Neural cell (in vitro differentiated cells): ENCODE measurements at regions not wholly inside any gene's neighbourhood (a gene's known extent, or its start where the extent isn't known, plus 50 kb on each side); places are given as distances from the start of the nearest gene placed in this dataset.

Experiments
- H2AFZ ChIP-seq: fragments of 200-600, 300-800 bp; sonication (generic), shearing (Covaris generic); 2 replicates; pipeline ENCODE4 v1.6.0; 2014; ENCODE audit warnings: low read depth, mild to moderate bottlenecking, antibody characterized with exemption, low read length, moderate library complexity
- H3F3A ChIP-seq: fragments of 200-600 bp; shearing (Covaris generic); 2 replicates; pipeline ENCODE4 v1.6.1; 2016; ENCODE audit warnings: mild to moderate bottlenecking, moderate library complexity, mixed read lengths, antibody characterized with exemption, low read length; ENCODE audit not compliant: insufficient read depth, poor library complexity, severe bottlenecking
- H3K27ac ChIP-seq: fragments of 200-600, 300-800 bp; sonication (generic), shearing (Covaris generic); 2 replicates; pipeline ENCODE4 v1.5.1; 2014; ENCODE audit warnings: mild to moderate bottlenecking, low read length, moderate library complexity
- H3K27me3 ChIP-seq: fragments of 300-800, 200-600 bp; sonication (generic), shearing (Covaris generic); 2 replicates; pipeline ENCODE4 v1.6.0; 2014; ENCODE audit warnings: mild to moderate bottlenecking, low read depth, low read length, moderate library complexity; ENCODE audit not compliant: insufficient read depth
- H3K36me3 ChIP-seq: fragments of 300-800, 200-600 bp; sonication (generic), shearing (Covaris generic); 2 replicates; pipeline ENCODE4 v1.5.1; 2014; ENCODE audit warnings: mild to moderate bottlenecking, antibody characterized with exemption, low read length, moderate library complexity; ENCODE audit not compliant: insufficient read depth
- H3K4me2 ChIP-seq: fragments of 300-800, 200-600 bp; sonication (generic), shearing (Covaris generic); 2 replicates; pipeline ENCODE4 v1.6.0; 2014; ENCODE audit warnings: mild to moderate bottlenecking, low read length
- H3K4me3 ChIP-seq: fragments of 300-800, 200-600 bp; sonication (generic), shearing (Covaris generic); 2 replicates; pipeline ENCODE4 v1.5.1; 2014; ENCODE audit warnings: mild to moderate bottlenecking, low read length, moderate library complexity
- H3K79me2 ChIP-seq: fragments of 200-600 bp; shearing (Covaris generic); replicated peaks from 2 replicates; pipeline ENCODE4 v1.6.0; 2014; ENCODE audit warnings: mild to moderate bottlenecking, low read length, moderate library complexity; ENCODE audit not compliant: insufficient read depth
- H3K9ac ChIP-seq: fragments of 300-800, 200-600 bp; sonication (generic), shearing (Covaris generic); 2 replicates; pipeline ENCODE4 v1.6.1; 2016; ENCODE audit warnings: mild to moderate bottlenecking, low read length, mixed read lengths
- H3K9me2 ChIP-seq: fragments of 200-600 bp; shearing (Covaris generic); 2 replicates; pipeline ENCODE4 v1.6.1; 2016; ENCODE audit warnings: mild to moderate bottlenecking, low read length, mixed read lengths; ENCODE audit not compliant: insufficient read depth
- H3K9me3 ChIP-seq: fragments of 200-600, 300-800 bp; sonication (generic), shearing (Covaris generic); 2 replicates; pipeline ENCODE4 v1.6.1; 2016; ENCODE audit warnings: mild to moderate bottlenecking, mixed run types, low read length, moderate library complexity, mixed read lengths
- H4K20me1 ChIP-seq: fragments of 200-600 bp; shearing (Covaris generic); 2 replicates; pipeline ENCODE4 v1.6.1; 2016; ENCODE audit warnings: mild to moderate bottlenecking, mixed run types; ENCODE audit not compliant: insufficient read depth
- EP300 ChIP-seq: fragments of 450-650 bp; conservative IDR thresholded peaks from 2 replicates; pipeline ENCODE4 v1.6.1; 2014; ENCODE audit warnings: antibody characterized with exemption, mild to moderate bottlenecking, moderate library complexity; ENCODE audit not compliant: poor library complexity, severe bottlenecking
- EZH2 ChIP-seq: fragments of 200-600, 300-800 bp; shearing (Covaris generic), sonication (generic); IDR thresholded peaks from 2 replicates; pipeline ENCODE4 v1.6.1; 2014; ENCODE audit warnings: antibody characterized with exemption, low read length, borderline replicate concordance, mild to moderate bottlenecking; ENCODE audit not compliant: insufficient read depth, poor library complexity, severe bottlenecking
- MXI1 ChIP-seq: fragments of 450-650 bp; conservative IDR thresholded peaks from 2 replicates; pipeline ENCODE4 v1.6.1; 2014; ENCODE audit warnings: antibody characterized with exemption, mild to moderate bottlenecking; ENCODE audit not compliant: poor library complexity, severe bottlenecking
- POLR2AphosphoS5 ChIP-seq: IDR thresholded peaks from 2 replicates; pipeline ENCODE4 v1.6.1; 2012
- RAD21 ChIP-seq: fragments of 450-650 bp; conservative IDR thresholded peaks from 2 replicates; pipeline ENCODE4 v1.6.1; 2014; ENCODE audit warnings: antibody characterized with exemption, mild to moderate bottlenecking, moderate library complexity
- SMC3 ChIP-seq: fragments of 450-650 bp; conservative IDR thresholded peaks from 2 replicates; pipeline ENCODE4 v1.6.1; 2014; ENCODE audit warnings: antibody characterized with exemption, mild to moderate bottlenecking, moderate library complexity; ENCODE audit not compliant: poor library complexity
- TAF1 ChIP-seq: IDR thresholded peaks from 2 replicates; pipeline ENCODE4 v1.6.1; 2012; ENCODE audit warnings: low read depth
- TF ChIP-seq, protein P1 (sequence below): IDR thresholded peaks from 2 replicates; pipeline ENCODE4 v1.6.1; 2012; ENCODE audit warnings: borderline replicate concordance
- TF ChIP-seq, protein P2 (sequence below): fragments of 450-650 bp; IDR thresholded peaks from 2 replicates; pipeline ENCODE4 v1.5.1; 2014; ENCODE audit warnings: antibody characterized with exemption, mild to moderate bottlenecking, moderate library complexity; ENCODE audit not compliant: poor library complexity, severe bottlenecking

DNA sequence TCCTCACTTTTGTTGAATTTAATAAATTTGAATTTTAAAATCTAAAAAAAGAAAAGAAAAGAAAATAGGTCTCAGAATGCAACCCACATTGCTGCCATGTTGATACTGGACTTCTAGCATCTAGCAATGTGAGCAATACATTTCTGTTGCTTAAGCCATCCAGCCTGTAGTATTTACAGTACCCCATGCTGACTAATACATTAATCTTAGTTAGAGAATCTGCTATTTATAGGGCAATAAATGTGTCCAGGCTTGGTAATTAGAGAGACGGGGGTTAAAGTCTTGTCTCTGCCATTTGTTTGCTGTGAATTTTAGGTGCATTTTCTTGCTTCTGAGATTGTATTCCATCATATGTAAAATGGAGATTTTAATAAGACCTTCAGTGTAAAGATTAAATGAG lies 471.3 kb downstream of the DHX35 start:
- no peaks in the 10 kb centered on the region for H3K36me3 ChIP-seq
- no peaks in the 10 kb centered on the region for H3K79me2 ChIP-seq
- H3K27ac ChIP-seq, result no peak overlapping the region
- H3F3A ChIP-seq, result no peaks in the 10 kb centered on the region
- H3K27me3 ChIP-seq, result no peaks in the 10 kb centered on the region
- H4K20me1 ChIP-seq, result no peaks in the 10 kb centered on the region
- H3K9me3 ChIP-seq, result no peaks in the 10 kb centered on the region
- H3K9ac ChIP-seq, result no peak overlapping the region
- H3K4me2 ChIP-seq, result no peak overlapping the region
- H3K4me3 ChIP-seq, result no peak overlapping the region
- H2AFZ ChIP-seq, result no peak overlapping the region
- TF ChIP-seq RAD21 (no peak), EZH2 (no peak)
- TF ChIP-seq, protein P1, sequence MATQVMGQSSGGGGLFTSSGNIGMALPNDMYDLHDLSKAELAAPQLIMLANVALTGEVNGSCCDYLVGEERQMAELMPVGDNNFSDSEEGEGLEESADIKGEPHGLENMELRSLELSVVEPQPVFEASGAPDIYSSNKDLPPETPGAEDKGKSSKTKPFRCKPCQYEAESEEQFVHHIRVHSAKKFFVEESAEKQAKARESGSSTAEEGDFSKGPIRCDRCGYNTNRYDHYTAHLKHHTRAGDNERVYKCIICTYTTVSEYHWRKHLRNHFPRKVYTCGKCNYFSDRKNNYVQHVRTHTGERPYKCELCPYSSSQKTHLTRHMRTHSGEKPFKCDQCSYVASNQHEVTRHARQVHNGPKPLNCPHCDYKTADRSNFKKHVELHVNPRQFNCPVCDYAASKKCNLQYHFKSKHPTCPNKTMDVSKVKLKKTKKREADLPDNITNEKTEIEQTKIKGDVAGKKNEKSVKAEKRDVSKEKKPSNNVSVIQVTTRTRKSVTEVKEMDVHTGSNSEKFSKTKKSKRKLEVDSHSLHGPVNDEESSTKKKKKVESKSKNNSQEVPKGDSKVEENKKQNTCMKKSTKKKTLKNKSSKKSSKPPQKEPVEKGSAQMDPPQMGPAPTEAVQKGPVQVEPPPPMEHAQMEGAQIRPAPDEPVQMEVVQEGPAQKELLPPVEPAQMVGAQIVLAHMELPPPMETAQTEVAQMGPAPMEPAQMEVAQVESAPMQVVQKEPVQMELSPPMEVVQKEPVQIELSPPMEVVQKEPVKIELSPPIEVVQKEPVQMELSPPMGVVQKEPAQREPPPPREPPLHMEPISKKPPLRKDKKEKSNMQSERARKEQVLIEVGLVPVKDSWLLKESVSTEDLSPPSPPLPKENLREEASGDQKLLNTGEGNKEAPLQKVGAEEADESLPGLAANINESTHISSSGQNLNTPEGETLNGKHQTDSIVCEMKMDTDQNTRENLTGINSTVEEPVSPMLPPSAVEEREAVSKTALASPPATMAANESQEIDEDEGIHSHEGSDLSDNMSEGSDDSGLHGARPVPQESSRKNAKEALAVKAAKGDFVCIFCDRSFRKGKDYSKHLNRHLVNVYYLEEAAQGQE, result no peak
- no peaks in the 10 kb centered on the region for H3K9me2 ChIP-seq

DNA sequence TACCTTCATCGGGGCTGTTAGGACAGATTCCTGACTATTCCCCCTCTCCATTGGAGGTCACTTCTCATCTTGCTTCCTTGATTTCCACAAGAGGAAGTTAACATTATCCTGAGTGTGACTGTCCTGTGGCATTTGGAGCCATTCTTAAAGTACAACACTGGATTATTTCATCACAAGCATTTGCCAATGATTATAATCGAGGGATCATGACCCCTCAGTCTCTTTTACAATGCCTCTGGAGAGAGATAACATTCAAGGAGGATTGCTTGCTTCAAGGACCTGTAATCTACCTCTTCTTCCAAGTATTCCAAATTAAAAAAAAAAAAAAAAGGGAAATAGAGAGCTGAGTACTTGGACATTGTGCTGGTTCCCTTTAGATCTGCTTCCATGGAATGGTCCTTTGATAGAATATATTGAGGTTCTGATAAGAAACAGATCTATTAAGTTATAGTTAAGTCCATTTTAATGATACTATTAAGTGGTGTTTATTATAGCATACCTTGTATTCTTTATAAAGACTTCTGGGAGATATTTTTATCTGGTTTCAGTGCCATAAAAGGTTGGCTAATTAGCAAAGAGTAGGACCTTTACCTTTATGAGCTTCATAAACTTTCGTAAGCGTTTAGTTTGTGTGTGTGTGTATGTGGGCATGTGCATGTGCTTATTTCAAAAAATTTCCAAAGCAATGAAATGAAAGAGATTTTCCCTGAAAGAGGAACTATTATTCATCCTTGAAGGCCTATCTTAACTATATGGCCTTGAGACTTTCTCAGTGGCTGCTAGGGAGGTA lies 469.1 kb downstream of the DHX35 start:
- H3K9me3 ChIP-seq, result no peaks in the 10 kb centered on the region
- no peaks in the 10 kb centered on the region for H3F3A ChIP-seq
- H3K4me2 ChIP-seq, result no peak overlapping the region
- H3K27ac ChIP-seq, result no peak overlapping the region
- H3K36me3 ChIP-seq, result no peaks in the 10 kb centered on the region
- H2AFZ ChIP-seq, result no peak overlapping the region
- no peak for TF ChIP-seq EP300
- TF ChIP-seq SMC3, result no peak
- no peak for TF ChIP-seq POLR2AphosphoS5
- no peak for TF ChIP-seq TAF1
- TF ChIP-seq, protein P1, result no peak
- TF ChIP-seq EZH2, result no peak
- TF ChIP-seq MXI1, result no peak
- TF ChIP-seq, protein P2, sequence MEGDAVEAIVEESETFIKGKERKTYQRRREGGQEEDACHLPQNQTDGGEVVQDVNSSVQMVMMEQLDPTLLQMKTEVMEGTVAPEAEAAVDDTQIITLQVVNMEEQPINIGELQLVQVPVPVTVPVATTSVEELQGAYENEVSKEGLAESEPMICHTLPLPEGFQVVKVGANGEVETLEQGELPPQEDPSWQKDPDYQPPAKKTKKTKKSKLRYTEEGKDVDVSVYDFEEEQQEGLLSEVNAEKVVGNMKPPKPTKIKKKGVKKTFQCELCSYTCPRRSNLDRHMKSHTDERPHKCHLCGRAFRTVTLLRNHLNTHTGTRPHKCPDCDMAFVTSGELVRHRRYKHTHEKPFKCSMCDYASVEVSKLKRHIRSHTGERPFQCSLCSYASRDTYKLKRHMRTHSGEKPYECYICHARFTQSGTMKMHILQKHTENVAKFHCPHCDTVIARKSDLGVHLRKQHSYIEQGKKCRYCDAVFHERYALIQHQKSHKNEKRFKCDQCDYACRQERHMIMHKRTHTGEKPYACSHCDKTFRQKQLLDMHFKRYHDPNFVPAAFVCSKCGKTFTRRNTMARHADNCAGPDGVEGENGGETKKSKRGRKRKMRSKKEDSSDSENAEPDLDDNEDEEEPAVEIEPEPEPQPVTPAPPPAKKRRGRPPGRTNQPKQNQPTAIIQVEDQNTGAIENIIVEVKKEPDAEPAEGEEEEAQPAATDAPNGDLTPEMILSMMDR, result no peak
- TF ChIP-seq RAD21, result no peak
- H3K79me2 ChIP-seq, result no peaks in the 10 kb centered on the region
- H3K9me2 ChIP-seq, result no peaks in the 10 kb centered on the region
- H3K27me3 ChIP-seq, result no peaks in the 10 kb centered on the region
- no peak overlapping the region for H3K4me3 ChIP-seq
- H3K9ac ChIP-seq, result no peak overlapping the region
- H4K20me1 ChIP-seq, result no peaks in the 10 kb centered on the region
